HG03439 (cell line): ENCODE measurements at regions not wholly inside any gene's neighbourhood (a gene's known extent, or its start where the extent isn't known, plus 50 kb on each side); places are given as distances from the start of the nearest gene placed in this dataset.

Experiments used
- ATAC-seq: cut with Tn5 transposase; IDR thresholded peaks from one replicate; pipeline ENCODE4 v1.9.1; 2021; ENCODE audit warnings: mild to moderate bottlenecking, moderate library complexity; ENCODE audit not compliant: unreplicated experiment

DNA sequence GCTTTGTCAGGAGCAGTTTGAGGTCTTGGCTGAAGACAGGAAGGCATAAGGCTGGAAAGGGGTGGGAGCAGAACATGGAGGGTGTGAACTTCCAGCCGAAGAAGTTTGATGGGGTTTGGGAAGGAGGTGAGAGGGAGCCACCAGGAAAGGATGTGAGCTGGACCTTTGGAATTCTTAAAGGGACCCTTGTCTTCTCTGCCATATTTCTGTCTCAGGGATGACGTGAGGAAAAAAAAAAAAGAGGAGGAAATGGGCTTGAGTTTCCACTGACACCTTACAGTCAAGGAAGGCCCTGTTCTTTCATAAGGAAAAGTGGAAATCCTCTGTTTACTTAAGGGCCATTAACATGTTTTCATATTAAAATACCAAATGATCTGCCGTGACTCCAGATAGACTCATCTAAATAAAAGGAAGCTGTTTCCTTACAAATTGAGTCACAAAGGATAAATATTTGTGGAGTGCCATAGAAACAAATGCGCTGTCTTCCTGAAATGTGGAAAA lies 132.1 kb downstream of the PALM2AKAP2 start:
- no peak for ATAC-seq

DNA sequence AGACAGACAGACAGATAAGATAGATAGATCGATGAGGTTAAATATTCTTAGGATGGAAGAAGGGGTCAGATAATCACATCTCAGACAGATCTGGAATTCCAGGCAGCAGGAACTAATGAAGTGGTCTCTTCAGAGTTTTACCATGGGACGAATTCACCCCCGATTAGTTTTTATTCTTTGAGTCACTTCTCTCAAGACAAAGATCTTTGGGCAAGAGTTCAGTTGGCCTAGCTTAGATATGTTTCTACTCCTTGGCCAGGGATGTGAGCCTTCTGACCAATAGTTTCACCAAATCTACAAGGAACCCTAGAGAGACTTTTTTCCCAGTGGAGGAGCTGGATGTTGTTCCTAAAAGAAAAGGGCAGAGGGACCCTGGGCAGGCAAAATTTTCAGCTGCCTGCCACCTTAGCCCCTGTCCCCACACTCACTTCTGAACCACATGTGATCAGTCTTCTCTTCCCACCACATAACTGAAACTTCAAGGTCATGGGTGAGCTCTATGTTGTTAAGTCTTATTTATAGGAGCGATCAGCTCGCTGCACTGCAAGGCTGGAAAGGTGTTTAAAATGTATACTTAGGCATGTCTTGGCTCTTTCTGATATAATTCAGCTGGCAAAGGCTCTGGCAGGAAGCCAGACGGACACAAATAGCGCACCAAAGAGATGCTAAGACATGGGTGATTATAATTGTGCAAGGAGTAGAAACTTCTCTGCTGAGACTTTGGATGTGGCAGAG lies 132.9 kb downstream of the PALM2AKAP2 start:
- ATAC-seq, result no peak

DNA sequence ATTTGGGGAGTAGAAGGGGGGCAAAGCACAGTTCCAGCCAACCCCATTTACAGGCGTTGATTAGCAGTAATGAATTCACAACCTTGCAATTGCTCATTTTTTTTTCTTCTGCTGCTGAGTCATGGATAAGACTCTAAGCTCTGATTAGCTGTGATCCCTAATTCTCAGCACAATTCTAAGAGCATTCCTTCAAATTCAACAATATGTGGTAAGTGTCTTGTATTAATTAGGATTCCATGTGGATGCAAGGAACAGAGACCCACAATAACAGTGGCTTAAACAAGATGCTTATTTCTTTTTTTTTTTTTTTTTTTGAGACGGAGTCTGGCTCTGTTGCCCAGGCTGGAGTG lies 133.4 kb downstream of the PALM2AKAP2 start:
- no peak for ATAC-seq

DNA sequence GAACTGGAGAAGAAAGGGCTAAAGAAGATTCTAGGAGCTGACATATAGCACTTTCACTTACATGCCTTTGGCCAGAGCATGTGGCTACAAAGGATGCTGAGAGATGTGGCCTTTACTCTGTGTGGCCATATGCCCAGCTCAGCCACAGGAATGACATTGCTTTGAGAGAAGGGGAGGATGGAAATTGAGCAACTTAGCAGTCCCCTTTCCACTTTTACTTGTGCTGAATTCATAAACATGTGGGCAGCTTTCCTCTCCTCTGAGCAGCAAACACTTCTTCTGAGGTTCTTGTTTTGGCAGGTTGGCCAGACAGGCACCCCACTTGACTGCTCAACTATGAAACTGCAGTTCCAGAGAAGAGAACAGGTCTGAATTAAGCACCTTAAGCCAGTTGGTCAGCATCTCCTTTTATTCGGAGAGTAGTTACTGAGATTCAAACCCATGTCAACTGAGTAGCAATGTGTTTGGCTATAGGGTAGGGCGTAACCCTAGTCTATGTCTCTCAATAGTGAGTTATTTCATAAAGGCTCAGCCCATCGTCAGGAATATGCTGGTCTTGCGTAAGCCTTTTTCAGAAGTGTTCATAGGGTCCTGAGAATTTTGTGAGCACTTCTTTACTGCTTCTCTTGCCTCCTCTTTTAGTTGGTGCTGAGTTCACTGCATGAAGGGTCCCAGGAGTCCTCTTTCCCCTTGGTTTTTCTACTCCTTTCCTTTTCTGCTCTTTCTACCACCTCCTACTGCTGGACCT lies 134.5 kb downstream of the PALM2AKAP2 start:
- peak; percentile 28 for ATAC-seq

DNA sequence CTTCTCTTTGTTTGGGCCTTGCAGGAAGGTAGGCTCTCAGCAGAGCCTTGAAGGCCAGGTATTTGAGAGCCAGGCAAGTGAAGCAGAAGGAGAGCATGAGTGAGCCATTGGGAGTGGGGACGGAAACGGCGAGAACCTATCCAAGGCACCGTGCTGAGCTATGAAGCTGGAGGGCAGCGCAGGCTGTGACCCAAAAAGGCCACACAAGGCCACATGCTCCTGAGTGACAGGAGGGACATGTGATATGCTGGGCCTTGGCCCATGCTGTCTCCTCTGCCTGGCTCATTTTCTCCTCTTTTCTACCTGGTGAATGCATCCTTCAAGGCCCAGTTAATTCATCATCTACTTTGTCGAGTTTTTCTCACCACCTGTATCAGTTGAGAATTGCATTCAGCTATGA lies 136.3 kb downstream of the PALM2AKAP2 start:
- ATAC-seq, result no peak

DNA sequence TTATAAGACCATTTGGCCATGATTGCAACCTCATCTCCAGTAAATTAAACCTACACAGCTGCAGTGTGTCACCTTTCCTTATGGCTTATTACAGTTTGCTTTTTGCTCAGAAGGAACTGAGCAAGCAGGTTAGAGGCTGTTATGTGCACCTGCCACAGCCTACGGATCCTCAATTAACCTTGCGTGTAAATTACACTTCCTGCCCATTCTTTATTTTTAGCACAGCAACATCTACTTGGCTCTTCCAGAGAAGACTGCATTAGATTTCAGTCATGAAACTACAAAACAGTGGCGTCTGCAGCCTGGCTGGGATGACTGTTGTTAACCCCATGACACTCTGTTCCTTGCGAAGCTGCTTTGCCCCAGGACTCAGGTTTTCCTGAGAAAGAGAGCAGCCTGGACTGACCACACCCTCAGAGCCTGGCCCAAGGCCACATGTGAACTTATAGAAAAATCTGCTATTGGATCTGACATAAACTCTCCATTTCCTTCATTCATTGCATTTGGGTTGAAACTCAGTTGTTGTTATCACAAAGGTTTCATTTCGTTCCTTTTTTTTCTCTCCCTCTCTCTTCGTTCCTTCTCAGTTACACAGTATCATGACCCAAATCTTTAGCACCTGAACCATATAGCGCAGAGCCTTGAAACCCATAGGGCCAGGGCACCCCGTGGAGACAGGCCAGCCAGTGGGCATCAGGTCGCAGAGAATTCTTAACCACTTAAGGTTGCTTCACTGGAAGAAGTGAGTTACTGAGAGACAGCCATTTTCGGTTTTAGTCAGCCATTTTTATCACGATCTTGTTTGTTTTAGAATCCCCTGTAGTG lies 138.6 kb downstream of the PALM2AKAP2 start:
- ATAC-seq, result peak; percentile 64

DNA sequence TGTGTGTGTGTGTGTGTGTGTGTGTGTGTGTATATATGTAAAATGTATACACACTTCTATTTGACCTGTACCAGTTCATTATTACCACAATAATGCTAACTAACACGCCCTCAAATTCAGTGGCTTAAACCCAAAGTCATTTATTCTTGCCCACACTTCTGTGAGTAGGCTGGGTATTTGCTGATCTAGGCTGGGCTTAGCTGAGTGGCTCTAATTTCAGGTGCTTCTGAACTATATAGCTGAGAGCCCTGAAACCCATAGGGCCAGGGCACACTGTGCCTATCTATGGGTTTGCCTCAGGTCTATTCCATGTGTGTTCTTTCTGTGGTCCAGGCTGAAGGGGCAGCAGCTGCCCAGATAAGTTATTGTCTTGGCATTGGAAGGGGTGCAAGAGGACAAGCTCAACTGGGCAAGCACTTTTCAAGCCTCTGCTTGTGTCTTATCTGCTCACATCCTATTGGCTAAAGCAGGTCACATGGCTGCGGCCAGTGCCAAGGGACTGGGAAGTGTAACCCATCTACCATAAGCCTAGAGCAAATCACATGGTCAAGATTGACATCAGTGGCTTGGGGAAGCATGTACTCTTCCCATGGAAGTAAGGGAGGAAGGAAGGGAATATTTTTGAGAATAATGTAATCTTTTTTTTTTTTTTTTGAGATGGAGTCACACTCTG lies 139.9 kb downstream of the PALM2AKAP2 start:
- no peak for ATAC-seq

DNA sequence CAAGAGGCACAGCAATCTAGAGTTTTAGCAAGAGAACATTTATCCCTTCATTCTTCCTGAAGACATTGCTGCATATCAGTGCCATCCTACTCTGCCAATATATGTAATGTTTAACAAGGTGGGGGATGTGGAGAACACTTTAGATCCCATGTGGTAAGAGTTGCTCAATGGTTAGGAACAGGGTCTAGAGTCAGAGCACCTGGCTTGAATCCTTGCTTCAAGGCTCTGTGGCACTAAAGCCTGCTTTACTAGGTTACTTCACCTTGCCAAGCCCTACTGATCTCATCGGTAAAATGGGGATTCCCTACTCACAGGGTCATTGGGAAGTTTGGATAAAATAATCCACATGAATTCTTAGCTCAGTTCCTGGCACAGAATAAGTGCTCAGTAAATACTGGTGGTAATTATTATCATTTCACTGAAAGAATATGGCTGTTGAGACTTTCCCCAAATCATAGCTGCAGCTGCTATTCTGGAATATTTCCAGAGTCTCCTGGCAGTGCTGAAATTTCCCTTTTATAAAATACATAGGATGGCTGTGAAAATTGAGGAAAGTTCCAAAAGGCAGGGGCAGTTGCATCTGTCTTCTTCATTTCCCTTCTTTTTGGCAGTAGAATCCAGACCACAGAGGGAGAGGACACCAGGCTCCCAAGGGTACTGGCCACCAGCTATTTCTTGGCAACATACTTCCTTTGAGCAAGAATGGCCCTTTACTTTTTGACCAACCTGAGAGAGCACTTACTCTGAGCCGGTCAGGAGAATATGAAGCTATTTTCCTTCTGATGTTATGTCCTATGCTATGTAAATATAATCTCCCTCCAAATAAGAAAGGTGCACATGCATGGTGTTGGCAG lies 142.8 kb downstream of the PALM2AKAP2 start:
- no peak for ATAC-seq

DNA sequence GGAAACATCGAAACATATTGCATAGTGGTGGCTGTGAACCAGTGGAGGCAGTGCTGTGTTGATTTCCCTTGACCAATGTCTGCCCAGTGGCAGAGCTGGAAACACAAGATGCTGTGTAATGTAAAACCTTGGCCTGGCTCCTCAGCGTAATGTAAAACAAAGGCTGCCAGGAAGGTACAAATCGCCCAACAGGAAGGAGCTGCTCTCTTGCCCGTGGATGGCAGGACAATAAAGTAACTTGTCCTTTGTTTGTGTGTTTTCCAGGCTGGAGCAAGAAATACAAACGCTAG lies 143.4 kb downstream of the PALM2AKAP2 start:
- no peak for ATAC-seq

DNA sequence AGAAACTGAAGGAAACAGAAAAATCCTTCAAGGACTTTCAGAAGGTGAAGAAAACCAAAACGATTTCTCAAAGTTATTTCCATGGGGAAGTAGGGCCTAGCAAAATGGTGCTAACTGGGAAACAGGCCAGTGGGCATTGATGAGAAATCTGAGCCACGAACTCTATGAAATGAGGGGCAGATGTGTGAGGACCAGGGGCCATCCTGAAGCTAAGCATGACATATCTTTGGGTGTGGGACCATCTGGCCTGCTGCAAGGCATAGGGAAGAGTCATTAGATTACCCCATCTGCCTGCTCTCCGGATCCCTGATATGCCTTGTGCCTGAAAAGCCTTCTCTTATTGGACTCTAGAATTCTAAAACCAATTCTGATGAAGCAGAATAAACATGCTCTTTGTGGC lies 143.8 kb downstream of the PALM2AKAP2 start:
- ATAC-seq, result no peak

DNA sequence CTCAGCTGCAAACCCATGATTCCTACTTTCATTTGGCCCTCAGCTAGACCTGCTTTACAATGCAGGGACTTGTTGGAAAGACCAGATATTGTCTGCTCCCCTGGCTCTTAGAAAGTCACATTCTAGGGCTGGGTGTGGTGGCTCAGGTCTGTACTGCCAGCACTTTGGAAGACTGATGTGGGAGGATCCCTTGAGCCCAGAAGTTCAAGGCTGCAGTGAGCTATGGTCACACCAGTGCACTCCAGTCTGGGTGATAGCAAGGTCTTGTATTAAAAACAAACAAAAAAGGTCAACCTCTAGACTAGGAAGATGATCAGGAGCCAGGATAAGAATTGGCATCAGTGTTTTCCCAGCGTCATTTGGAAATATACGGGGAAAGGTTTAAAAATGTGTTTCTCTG lies 145.8 kb downstream of the PALM2AKAP2 start:
- no peak for ATAC-seq

DNA sequence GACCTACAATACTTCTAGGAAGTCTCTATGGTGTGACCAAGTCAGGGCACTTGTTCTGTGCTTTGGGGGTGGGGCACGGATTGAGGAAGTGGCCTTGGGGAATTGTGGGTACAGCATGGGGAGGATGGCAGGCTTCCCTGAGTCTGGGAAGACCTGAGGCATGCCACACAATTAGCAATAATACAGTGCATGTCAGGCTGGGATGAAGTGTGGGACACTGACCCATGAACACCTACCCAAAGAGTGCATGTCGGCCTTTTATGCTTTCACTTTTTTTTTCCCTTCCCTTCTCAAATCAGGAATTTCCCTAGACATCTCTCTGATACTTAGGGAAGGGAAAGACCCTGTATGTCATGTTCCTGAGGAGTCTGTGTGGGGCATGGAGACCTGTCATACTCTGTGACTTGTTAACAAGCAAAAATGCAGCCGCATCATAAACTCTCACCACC lies 146.4 kb downstream of the PALM2AKAP2 start:
- ATAC-seq, result no peak

DNA sequence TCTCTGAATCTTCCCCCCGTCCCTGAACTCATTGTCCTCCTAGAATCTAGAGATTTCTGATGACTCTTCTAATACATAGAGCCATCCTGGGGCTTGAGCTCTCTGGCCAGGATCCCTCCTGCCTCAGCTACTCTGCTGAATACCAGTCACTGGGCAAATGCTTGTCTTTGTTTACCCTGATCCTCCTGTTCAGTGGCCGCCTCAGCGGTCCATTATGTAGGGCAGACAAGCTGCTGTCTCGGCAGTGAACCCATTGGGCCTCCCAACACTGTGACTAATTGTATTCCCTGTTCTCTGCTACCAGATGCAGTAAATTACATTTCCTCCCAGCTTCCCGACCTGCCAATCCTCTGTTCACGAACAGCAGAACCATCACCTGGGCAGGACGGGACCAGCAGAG lies 151.6 kb downstream of the PALM2AKAP2 start:
- ATAC-seq, result no peak

DNA sequence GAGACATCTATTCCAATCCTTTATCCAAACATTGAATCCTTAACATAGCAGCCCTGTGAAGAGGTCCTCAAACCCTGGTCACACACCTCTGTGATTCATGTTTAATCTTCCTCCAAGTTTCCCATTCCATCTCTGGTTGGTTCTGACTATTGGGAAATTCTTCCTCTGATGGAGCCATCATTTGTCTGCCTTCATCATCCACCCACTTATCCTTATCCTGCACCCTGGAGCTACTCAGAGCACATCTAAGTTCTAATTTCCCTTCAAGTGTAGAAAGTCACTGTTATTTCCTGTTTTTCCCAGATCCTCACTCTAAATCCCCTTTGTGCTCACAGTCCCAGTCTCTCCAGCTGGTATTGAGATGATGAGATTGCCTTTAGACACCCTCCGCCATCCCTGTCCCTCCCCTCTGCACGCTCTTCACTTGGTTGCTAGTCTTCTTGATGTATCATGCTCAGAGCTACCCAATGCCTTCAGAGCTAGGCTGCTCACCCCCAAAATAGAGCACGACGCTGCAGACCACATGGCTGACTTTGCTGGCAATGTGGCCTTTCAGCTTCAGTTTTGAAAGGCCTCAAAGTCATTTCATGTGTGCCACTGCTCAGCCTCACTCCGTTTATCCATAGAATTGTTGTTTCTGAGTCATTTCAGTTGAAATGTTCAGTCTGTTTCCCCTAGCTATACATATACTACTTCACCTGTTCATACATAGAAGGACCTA lies 154.3 kb downstream of the PALM2AKAP2 start:
- no peak for ATAC-seq

DNA sequence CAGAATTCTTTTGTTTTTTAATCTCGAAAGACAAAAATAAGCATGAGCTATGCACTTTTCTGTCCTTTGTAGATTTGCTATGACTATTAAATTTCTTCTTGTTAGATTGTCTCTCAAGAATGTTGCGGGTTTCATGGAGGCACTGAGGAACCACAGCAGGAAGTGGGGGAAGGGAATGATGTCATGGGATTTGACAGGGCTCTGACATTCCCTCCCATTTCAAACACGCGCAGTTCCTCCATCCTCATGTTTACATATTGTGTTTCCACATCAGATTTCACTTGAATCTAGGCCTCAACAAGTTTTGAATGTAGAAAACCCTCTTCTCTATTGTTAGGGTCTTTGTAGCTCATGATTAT lies 154.8 kb downstream of the PALM2AKAP2 start:
- ATAC-seq, result no peak

DNA sequence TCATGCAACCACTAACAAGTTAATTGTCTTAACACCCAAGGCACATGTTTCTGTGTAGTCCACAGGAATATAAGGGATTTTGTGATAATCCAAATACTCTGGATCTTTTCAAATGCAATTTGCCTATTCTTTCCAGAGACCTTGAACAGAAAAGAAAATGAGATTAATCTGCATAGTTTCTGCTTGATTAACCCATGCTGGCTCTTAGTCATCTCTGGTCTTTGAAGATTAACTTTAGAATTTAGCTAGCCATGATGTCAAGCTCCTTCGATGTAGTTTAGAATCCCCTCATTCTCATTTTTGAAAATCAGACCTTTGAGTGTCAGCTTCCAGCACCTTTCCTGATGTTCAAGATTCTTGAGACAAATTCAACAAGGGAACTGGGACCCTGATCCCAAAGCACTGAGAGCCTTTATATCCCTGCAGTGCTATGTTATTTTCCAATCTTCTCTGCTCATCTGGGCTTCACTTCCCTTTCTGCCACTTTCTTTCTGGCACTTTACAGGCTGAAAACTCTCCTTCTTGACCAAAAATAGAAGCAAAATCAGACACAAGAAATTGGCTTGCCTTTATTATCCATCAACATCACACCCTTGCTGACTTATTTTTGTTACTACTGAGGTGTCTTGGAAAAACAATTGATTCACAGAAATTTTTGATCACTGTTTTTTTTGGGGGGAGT lies 155.5 kb downstream of the PALM2AKAP2 start:
- no peak for ATAC-seq

DNA sequence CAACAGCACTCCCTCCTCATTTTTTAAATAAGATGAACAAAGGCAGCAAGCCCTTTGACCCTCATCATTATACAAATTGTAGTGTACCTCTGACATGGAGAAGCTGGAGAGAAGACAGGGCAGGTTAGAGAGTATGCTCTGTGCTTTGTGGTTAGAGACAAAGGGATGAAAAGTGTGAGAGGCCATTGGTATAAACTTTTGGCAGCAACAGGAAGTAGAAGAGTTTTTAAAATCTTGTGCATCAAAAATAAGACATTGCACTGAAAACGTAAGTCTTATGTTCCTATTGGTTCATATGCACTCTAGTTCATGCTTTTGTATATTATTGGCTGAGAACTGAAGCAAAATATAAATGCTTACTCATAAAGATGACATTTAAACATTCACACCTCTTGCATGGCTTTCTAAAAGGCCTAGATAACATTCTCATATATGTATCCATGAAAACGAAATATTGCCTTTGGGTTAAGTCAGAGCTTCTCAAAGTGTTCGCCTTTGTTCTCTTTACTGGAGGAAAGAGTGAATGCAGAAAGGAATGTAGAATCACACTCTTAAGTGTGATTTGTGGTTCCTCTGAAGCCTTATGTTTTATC lies 158.0 kb downstream of the PALM2AKAP2 start:
- ATAC-seq, result no peak

DNA sequence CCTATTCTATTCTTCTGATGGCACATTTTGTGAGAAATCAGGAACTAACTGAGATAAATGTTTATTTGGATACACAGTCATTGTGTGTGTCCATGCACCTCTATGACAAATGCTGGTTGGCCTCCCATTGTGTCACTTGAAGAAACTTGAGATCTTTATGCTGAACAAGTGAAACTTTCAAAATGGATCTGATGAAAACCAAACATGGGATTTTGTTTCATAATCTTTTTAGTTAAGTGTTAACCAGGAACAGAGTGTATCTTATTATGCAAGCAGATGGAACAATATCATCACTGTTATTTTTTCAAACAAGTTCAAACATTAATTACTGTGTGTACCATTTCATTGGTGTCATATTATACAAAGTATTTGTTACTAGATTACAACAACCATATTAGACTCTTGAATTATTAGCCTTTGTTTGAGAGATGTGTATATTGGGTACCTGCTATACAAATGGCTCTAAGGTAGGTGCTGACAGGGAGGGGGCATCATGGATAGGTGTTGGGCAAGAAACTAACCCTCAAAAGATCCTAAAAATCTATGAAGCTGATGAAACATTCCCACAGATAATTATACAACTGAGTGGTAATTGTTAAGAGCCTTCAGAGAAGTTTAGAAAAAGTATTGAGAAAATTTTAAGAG lies 159.8 kb downstream of the PALM2AKAP2 start:
- ATAC-seq, result no peak
